ENCODE measurements at regions not wholly inside any gene's neighbourhood (a gene's known extent, or its start where the extent isn't known, plus 50 kb on each side); places are given as distances from the start of the nearest gene placed in this dataset.

DNA sequence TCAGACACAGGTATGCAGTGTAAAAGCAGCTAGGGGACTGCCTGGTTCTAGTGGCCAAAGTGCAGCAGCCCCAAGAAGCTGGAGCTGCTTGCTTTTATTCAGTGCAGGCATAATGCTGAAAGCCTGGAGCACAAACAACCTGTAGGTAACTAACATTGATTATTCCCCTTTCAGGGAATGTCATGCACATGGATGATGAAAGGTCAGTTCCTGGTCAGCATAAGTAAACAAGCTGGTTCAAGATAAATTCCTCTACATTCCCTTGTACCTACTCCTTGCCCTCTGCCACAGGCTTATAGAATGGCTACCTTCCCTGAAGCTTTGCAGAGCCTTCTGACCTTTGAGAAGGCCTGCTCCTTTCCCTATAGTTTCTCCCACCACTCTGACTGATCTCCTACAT, 1318.5 kb upstream of the ADGRL3 start:
- Histone ChIP-seq H3K27ac (no peak overlapping the region), H3K36me3 (replicated peaks in 1 of 2) (no peaks in the 10 kb centered on the region), H3K27me3 (no peaks in the 10 kb centered on the region), H3K4me3 (no peak overlapping the region), H3K4me1 (replicated peaks in 1 of 2) (no peaks in the 10 kb centered on the region), H3K9me3 (replicated peaks in 1 of 3) (no peaks in the 10 kb centered on the region)
- intact Hi-C loops (cut with DNase I), result no loop called here
- DNase-seq, result no peak
- TF ChIP-seq POLR2A (IDR thresholded peaks at IDR 0.05) (no peak), CTCF (IDR thresholded peaks at IDR 0.05) (no peak)

DNA sequence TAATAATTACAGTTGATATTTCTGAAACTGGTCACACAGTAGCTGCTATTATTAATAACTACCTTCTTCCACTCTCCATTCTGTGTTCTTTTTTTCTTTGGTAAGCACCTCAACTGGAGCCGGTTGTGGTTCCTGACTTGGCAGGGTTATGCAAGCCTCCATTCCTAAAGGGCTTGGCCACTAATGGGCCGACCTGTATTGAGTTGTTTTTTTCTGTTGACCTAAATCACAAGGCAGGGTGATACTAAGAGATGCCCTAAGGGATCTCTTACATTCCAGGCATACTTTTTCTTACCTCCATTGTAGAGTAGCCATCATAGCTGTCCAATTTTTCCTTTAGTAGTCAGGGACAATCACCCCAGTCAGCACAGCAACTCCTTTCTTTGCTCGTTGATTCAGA, 1295.8 kb upstream of the ADGRL3 start:
- Histone ChIP-seq H3K4me1 (replicated peaks in 1 of 2) (no peaks in the 10 kb centered on the region), H3K9me3 (replicated peaks in 1 of 3) (no peaks in the 10 kb centered on the region), H3K36me3 (replicated peaks in 1 of 2) (no peaks in the 10 kb centered on the region), H3K27ac (no peak overlapping the region), H3K4me3 (no peak overlapping the region), H3K27me3 (no peaks in the 10 kb centered on the region)
- intact Hi-C loops (cut with DNase I), result no loop called here
- DNase-seq, result no peak
- TF ChIP-seq CTCF (IDR thresholded peaks at IDR 0.05), result no peak
- no peak for TF ChIP-seq POLR2A (IDR thresholded peaks at IDR 0.05)
- 52 to 68% (median 56%) methylated on average over 3 of the region's 3 CpGs for WGBS, 4 donors

DNA sequence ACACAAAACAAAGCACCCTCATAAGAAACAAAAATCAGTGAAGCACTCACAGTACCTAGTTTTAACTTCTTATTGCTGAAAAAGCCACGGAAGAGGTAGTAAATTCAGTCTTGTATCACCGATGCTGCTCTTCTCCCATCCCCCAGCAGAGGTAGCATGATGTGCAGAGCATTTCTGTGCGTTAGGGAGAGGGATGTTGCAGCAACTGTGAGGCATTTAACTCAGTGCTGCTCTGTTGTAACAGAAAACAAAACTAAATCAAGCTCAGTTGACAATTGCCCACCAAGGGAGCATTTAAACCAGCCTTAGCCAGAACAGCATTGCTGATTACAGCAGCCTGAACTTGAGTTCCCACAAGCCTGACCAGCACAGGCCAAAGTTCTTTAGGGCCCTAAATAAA, 1279.7 kb upstream of the ADGRL3 start:
- H3K27me3 ChIP-seq, result no peaks in the 10 kb centered on the region
- H3K36me3 ChIP-seq (replicated peaks in 1 of 2), result no peaks in the 10 kb centered on the region
- WGBS, 4 donors, result 25 to 46% (median 35%) methylated on average over 3 of the region's 3 CpGs
- no peak overlapping the region for H3K27ac ChIP-seq
- no peaks in the 10 kb centered on the region for H3K4me1 ChIP-seq (replicated peaks in 1 of 2)
- no peak overlapping the region for H3K4me3 ChIP-seq
- no peak for DNase-seq
- no peaks in the 10 kb centered on the region for H3K9me3 ChIP-seq (replicated peaks in 1 of 3)
- intact Hi-C loops (cut with DNase I), result no loop called here
- no peak for TF ChIP-seq CTCF (IDR thresholded peaks at IDR 0.05)
- TF ChIP-seq POLR2A (IDR thresholded peaks at IDR 0.05), result no peak

DNA sequence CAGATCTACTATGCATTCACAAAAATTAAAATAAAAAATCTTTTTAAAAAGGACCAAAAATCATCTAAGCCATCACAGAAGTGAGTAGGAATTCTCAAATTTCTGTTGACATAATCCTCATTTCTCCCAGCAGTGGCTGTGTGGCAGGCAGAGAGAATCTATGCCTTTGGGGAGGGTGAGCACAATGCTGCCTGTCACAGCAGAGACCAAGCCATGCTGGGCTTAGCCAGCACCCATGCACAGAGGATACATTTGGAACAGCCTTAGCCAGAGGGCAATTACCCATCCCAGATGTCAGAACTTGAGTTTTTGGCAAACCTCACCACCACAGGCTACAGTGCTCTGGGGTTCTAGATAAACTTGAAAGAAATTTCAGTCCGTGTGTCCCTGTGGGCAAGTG, 1274.8 kb upstream of the ADGRL3 start:
- H3K4me3 ChIP-seq, result no peak overlapping the region
- TF ChIP-seq CTCF (IDR thresholded peaks at IDR 0.05) (no peak), POLR2A (IDR thresholded peaks at IDR 0.05) (no peak)
- no peaks in the 10 kb centered on the region for H3K4me1 ChIP-seq (replicated peaks in 1 of 2)
- no peaks in the 10 kb centered on the region for H3K9me3 ChIP-seq (replicated peaks in 1 of 3)
- no peak overlapping the region for H3K27ac ChIP-seq
- no peaks in the 10 kb centered on the region for H3K36me3 ChIP-seq (replicated peaks in 1 of 2)
- intact Hi-C loops (cut with DNase I), result no loop called here
- WGBS, 4 donors, result 50 to 57% (median 54%) methylated on average over 1 of the region's 1 CpG
- DNase-seq, result no peak
- H3K27me3 ChIP-seq, result no peaks in the 10 kb centered on the region
